Panc1 (cell line): ENCODE measurements at regions not wholly inside any gene's neighbourhood (a gene's known extent, or its start where the extent isn't known, plus 50 kb on each side); places are given as distances from the start of the nearest gene placed in this dataset.

ENCODE experiments used
- ATAC-seq: fragments of 200-7000 bp; cut with Tn5 transposase; 2 replicates; pipeline ENCODE4 v1.9.1; 2020; ENCODE audit warnings: mild to moderate bottlenecking, moderate library complexity
- BruUV-seq: library from RNA; stranded (reverse); fragments of 400-500 nt; replicated peaks from 2 replicates; lab custom pipeline; 2021; lab: Mats Ljungman, UMichigan
- CTCF ChIA-PET: fragments of 300-600 bp; sonication (Branson Sonifier 250); formaldehyde crosslinking; loops from one replicate; lab custom pipeline; 2022; ENCODE audit warnings: antibody characterized with exemption; lab: Charles Lee
- POLR2A ChIA-PET: fragments of 300-600 bp; sonication (Branson Sonifier 250); formaldehyde crosslinking; loops from one replicate; lab custom pipeline; 2022; ENCODE audit warnings: antibody characterized with exemption; lab: Charles Lee
- DNase-seq: peaks from one replicate; pipeline ENCODE4 v3.0.0-alpha.2; 2010; ENCODE audit warnings: low read depth, low spot score
- H3K27ac ChIP-seq: 2 replicates; pipeline ENCODE4 v1.5.1; 2011; ENCODE audit warnings: mild to moderate bottlenecking, low read length, inconsistent platforms
- H3K27me3 ChIP-seq: fragments of 200-500 bp; sonication (Bioruptor generic); 2 replicates; pipeline ENCODE4 v1.6.0; 2014; ENCODE audit warnings: low read length, inconsistent platforms; ENCODE audit not compliant: control insufficient read depth, insufficient read depth
- H3K36me3 ChIP-seq: fragments of 200-500 bp; sonication (Bioruptor generic); 2 replicates; pipeline ENCODE4 v1.5.1; 2014; ENCODE audit warnings: inconsistent platforms, mild to moderate bottlenecking, low read length, moderate library complexity; ENCODE audit not compliant: control insufficient read depth, insufficient read depth
- H3K4me1 ChIP-seq: 2 replicates; pipeline ENCODE4 v1.5.1; 2011; ENCODE audit warnings: inconsistent platforms, mild to moderate bottlenecking, low read length, moderate library complexity; ENCODE audit not compliant: control insufficient read depth, insufficient read depth
- H3K4me3 ChIP-seq, 2 experiments: 2 replicates each; pipeline ENCODE4 v1.5.1; 2011 to 2012; ENCODE audit warnings: low read depth in 2 of 2, low read length in 2 of 2, mild to moderate bottlenecking in 2 of 2, inconsistent platforms in 1 of 2, moderate library complexity in 1 of 2
- H3K9me3 ChIP-seq: fragments of 200-500 bp; sonication (Bioruptor generic); 2 replicates; pipeline ENCODE4 v1.5.1; 2014; ENCODE audit warnings: low read depth, mild to moderate bottlenecking, inconsistent platforms, low read length, moderate library complexity; ENCODE audit not compliant: control insufficient read depth, insufficient read depth
- POLR2AphosphoS5 ChIP-seq: IDR thresholded peaks from 2 replicates; pipeline ENCODE4 v1.6.1; 2012; ENCODE audit warnings: mild to moderate bottlenecking, low read depth, low read length, moderate library complexity
- SIN3A ChIP-seq: IDR thresholded peaks from 2 replicates; pipeline ENCODE4 v1.6.1; 2012; ENCODE audit warnings: low read depth, mild to moderate bottlenecking, low read length, moderate library complexity, borderline replicate concordance; ENCODE audit not compliant: insufficient read depth
- TCF7L2 ChIP-seq: IDR thresholded peaks from 2 replicates; pipeline ENCODE4 v1.6.1; 2011; ENCODE audit warnings: mild to moderate bottlenecking, low read depth, low read length, inconsistent platforms
- in situ Hi-C: cut with HindIII; loops from 2 replicates; pipeline ENCODE4 v1.10.0; 2016; ENCODE audit warnings: low sequenced_read_pairs, low pct_unique_long_range_greater_than_20kb
- intact Hi-C: fragments of 100-400 bp; cut with micrococcal nuclease; formaldehyde crosslinking; loops from one replicate; pipeline ENCODE4 v1.10.0; 2022; ENCODE audit not compliant: unreplicated experiment
- TF ChIP-seq, protein P1 (sequence below), 2 experiments: IDR thresholded peaks; 2 replicates each; pipeline ENCODE4 v1.6.1; 2011 to 2012; ENCODE audit warnings: low read depth in 2 of 2, control low read depth in 1 of 2, low read length in 1 of 2, mild to moderate bottlenecking in 1 of 2, moderate library complexity in 1 of 2; ENCODE audit not compliant: insufficient read depth in 1 of 2
- TF ChIP-seq, protein P2 (sequence below): fragments of 450-650 bp; IDR thresholded peaks from 2 replicates; pipeline ENCODE4 v1.5.1; 2017; ENCODE audit warnings: mild to moderate bottlenecking

DNA sequence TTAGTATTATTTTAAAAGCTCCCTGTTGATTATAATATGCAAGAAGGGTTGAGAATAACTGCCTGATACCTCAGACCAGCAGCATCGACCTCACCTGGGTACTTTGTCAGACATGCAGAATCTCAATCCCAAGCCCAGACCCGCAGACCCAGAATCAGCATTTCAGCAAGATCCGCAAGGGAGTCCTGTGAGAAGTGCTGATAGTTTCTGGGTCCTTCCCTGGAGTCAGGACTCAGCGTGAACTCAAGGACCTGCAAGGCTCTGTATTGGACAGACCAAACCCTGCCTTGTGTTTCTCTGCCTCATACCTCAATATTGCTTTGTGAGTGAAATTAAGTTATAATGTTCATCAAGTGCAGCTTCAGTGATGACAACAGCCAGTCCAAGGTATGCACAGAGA is 149.5 kb upstream of the NPY start:
- Histone ChIP-seq H3K9me3 (no peaks in the 10 kb centered on the region), H3K27ac (no peak overlapping the region), H3K4me3 (no peak overlapping the region), H3K27me3 (0 out of 2 replicates have a peak, but pooled peaks cover 13% of the 10 kb centered on the region), H3K4me1 (no peaks in the 10 kb centered on the region), H3K36me3 (no peaks in the 10 kb centered on the region)
- POLR2A ChIA-PET: no interaction called here
- ATAC-seq (no peak), DNase-seq (no peak)
- no peak for TF ChIP-seq POLR2AphosphoS5
- TF ChIP-seq TCF7L2: no peak
- no peak for TF ChIP-seq SIN3A
- TF ChIP-seq, protein P1, sequence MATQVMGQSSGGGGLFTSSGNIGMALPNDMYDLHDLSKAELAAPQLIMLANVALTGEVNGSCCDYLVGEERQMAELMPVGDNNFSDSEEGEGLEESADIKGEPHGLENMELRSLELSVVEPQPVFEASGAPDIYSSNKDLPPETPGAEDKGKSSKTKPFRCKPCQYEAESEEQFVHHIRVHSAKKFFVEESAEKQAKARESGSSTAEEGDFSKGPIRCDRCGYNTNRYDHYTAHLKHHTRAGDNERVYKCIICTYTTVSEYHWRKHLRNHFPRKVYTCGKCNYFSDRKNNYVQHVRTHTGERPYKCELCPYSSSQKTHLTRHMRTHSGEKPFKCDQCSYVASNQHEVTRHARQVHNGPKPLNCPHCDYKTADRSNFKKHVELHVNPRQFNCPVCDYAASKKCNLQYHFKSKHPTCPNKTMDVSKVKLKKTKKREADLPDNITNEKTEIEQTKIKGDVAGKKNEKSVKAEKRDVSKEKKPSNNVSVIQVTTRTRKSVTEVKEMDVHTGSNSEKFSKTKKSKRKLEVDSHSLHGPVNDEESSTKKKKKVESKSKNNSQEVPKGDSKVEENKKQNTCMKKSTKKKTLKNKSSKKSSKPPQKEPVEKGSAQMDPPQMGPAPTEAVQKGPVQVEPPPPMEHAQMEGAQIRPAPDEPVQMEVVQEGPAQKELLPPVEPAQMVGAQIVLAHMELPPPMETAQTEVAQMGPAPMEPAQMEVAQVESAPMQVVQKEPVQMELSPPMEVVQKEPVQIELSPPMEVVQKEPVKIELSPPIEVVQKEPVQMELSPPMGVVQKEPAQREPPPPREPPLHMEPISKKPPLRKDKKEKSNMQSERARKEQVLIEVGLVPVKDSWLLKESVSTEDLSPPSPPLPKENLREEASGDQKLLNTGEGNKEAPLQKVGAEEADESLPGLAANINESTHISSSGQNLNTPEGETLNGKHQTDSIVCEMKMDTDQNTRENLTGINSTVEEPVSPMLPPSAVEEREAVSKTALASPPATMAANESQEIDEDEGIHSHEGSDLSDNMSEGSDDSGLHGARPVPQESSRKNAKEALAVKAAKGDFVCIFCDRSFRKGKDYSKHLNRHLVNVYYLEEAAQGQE (IDR thresholded peaks at IDR 0.05; ENCODE audit: insufficient read depth in 1 of 2, low read depth in 2 of 2, low read length in 1 of 2): no peak
- TF ChIP-seq, protein P2, sequence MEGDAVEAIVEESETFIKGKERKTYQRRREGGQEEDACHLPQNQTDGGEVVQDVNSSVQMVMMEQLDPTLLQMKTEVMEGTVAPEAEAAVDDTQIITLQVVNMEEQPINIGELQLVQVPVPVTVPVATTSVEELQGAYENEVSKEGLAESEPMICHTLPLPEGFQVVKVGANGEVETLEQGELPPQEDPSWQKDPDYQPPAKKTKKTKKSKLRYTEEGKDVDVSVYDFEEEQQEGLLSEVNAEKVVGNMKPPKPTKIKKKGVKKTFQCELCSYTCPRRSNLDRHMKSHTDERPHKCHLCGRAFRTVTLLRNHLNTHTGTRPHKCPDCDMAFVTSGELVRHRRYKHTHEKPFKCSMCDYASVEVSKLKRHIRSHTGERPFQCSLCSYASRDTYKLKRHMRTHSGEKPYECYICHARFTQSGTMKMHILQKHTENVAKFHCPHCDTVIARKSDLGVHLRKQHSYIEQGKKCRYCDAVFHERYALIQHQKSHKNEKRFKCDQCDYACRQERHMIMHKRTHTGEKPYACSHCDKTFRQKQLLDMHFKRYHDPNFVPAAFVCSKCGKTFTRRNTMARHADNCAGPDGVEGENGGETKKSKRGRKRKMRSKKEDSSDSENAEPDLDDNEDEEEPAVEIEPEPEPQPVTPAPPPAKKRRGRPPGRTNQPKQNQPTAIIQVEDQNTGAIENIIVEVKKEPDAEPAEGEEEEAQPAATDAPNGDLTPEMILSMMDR: no peak
- no TSS peak for BruUV-seq
- intact Hi-C loops (no loop called here), in situ Hi-C loops (no loop called here)
- CTCF ChIA-PET: no interaction called here

- Histone ChIP-seq H3K9me3 (no peaks in the 10 kb centered on the region), H3K4me3 (no peak overlapping the region), H3K36me3 (no peaks in the 10 kb centered on the region), H3K27me3 (peaks cover 13% of the 10 kb centered on the region; the same call in 1 of the 2 replicates), H3K27ac (no peak overlapping the region), H3K4me1 (no peaks in the 10 kb centered on the region)
- intact Hi-C loops: no loop called here
- ChIA-PET POLR2A (no interaction called here), CTCF (no interaction called here)
- DNase-seq (no peak), ATAC-seq (no peak)
- TF ChIP-seq SIN3A (no peak), POLR2AphosphoS5 (no peak)
- no TSS peak for BruUV-seq
- in situ Hi-C loops: no loop called here
Observed at GRCh38 chr7:24135003-24135817, 148.8 kb upstream of the NPY start.

- CTCF ChIA-PET: no interaction called here
- intact Hi-C loops: no loop called here
- in situ Hi-C loops: no loop called here
Observed at GRCh38 chr7:24137338-24137737, 146.7 kb upstream of the NPY start.

More at GRCh38 chr7:24137338-24137737, 146.7 kb upstream of the NPY start:
- Histone ChIP-seq H3K27ac (no peak overlapping the region), H3K4me1 (no peaks in the 10 kb centered on the region), H3K9me3 (no peaks in the 10 kb centered on the region), H3K27me3 (peaks cover 10% of the 10 kb centered on the region; the same call in 1 of the 2 replicates), H3K4me3 (no peak overlapping the region), H3K36me3 (no peaks in the 10 kb centered on the region)
- TF ChIP-seq, protein P2: no peak
- TF ChIP-seq, protein P1 (IDR thresholded peaks at IDR 0.05; ENCODE audit: insufficient read depth in 1 of 2, low read depth in 2 of 2, low read length in 1 of 2): no peak
- TF ChIP-seq SIN3A (no peak), POLR2AphosphoS5 (no peak), TCF7L2 (no peak)
- POLR2A ChIA-PET: no interaction called here
- no TSS peak for BruUV-seq
- DNase-seq (no peak), ATAC-seq (no peak)
